ENCODE measurements at regions not wholly inside any gene's neighbourhood (a gene's known extent, or its start where the extent isn't known, plus 50 kb on each side); places are given as distances from the start of the nearest gene placed in this dataset.

DNA sequence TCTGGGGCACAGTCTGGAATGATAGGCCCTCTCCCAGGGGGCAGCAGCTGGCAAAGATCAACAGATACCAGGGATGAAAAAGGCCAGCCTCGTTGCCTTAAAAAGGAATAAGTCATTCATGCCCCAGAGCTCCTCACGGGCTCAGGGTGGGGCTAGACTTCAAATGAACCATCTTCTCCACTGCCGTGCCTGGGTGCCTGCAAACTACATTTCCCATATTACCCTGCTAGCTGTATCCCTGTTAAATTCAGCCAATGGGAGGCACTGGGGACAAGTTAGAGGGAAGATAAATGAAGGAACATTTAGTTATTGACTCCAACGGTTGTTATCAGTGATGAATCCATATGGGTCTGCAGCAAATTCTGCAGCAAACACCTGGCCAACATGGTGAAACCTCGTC lies 101.2 kb upstream of the CYYR1 start (continued):
- no peak for TF ChIP-seq ZBTB49 (tag by site-specific recombination; IDR thresholded peaks at IDR 0.05; ENCODE audit: low read depth)
- TF ChIP-seq IKZF3 (tag by site-specific recombination; IDR thresholded peaks at IDR 0.05) = no peak

DNA sequence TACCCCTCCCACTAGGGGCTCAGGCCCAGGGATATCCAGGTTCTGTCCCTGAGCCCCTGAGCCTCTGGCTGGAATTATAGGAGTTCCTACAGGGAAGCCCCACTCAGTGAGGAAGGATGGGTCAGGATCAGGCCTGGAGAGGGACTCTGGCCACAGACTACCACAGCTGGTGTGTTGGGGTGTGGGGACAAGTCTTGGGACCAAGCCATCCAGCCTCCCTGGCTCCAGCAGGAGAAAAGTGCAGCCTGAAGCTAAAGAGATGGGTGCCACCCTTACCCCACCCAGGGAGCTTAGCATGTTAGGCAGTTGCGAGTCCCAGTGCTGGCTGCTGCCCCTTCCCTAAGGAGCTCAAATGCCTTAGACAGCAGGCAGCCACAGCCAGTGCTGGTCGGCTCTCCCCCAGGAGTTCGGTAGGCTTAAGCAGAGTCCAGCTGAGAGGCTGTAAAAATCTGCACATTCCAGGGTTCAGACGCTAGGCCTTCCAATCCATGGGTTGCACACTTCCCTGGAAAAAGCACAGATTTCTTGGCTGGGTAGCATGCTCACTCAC lies 96.2 kb upstream of the CYYR1 start:
- H3K36me3 ChIP-seq (ENCODE audit: control insufficient read depth in 2 of 2, insufficient read depth in 1 of 2, low read length in 2 of 2) = no peaks in the 10 kb centered on the region
- TF ChIP-seq ZNF133 (tag by site-specific recombination; IDR thresholded peaks at IDR 0.05) = no peak
- TF ChIP-seq ZNF433 (tag by site-specific recombination; IDR thresholded peaks at IDR 0.05; ENCODE audit: low read depth) = no peak
- no peak for TF ChIP-seq ZNF558 (tag by site-specific recombination; IDR thresholded peaks at IDR 0.05)
- no peak for TF ChIP-seq GLI4 (tag by site-specific recombination; IDR thresholded peaks at IDR 0.05)
- TF ChIP-seq ZNF202 (tag by site-specific recombination; IDR thresholded peaks at IDR 0.05; ENCODE audit: borderline replicate concordance) = no peak
- TF ChIP-seq SCRT1 (tag by site-specific recombination; IDR thresholded peaks at IDR 0.05; ENCODE audit: borderline replicate concordance) = no peak
- TF ChIP-seq ZXDB (tag by site-specific recombination; IDR thresholded peaks at IDR 0.05) = no peak
- TF ChIP-seq ZSCAN5A (tag by site-specific recombination; IDR thresholded peaks at IDR 0.05) = no peak
- no peak for TF ChIP-seq YY1 (tag by site-specific recombination; IDR thresholded peaks at IDR 0.05)
- TF ChIP-seq ZNF214 (tag by site-specific recombination; IDR thresholded peaks at IDR 0.05; ENCODE audit: borderline replicate concordance) = no peak
- TF ChIP-seq, protein P1, sequence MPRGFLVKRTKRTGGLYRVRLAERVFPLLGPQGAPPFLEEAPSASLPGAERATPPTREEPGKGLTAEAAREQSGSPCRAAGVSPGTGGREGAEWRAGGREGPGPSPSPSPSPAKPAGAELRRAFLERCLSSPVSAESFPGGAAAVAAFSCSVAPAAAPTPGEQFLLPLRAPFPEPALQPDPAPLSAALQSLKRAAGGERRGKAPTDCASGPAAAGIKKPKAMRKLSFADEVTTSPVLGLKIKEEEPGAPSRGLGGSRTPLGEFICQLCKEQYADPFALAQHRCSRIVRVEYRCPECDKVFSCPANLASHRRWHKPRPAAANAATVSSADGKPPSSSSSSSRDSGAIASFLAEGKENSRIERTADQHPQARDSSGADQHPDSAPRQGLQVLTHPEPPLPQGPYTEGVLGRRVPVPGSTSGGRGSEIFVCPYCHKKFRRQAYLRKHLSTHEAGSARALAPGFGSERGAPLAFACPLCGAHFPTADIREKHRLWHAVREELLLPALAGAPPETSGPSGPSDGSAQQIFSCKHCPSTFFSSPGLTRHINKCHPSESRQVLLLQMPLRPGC (tag by site-specific recombination; IDR thresholded peaks at IDR 0.05) = no peak
- no peak for TF ChIP-seq ZNF747 (tag by site-specific recombination; IDR thresholded peaks at IDR 0.05)
- TF ChIP-seq ZNF112 (tag by site-specific recombination; IDR thresholded peaks at IDR 0.05) = no peak
- no peak for TF ChIP-seq ZNF677 (tag by site-specific recombination; IDR thresholded peaks at IDR 0.05)
- TF ChIP-seq KLF1 (tag by site-specific recombination; IDR thresholded peaks at IDR 0.05) = no peak
- no peak for TF ChIP-seq ZNF600 (tag by site-specific recombination; IDR thresholded peaks at IDR 0.05)
- TF ChIP-seq ZBTB7A (tag by site-specific recombination; IDR thresholded peaks at IDR 0.05; ENCODE audit: low read depth) = no peak
- TF ChIP-seq, protein P2, sequence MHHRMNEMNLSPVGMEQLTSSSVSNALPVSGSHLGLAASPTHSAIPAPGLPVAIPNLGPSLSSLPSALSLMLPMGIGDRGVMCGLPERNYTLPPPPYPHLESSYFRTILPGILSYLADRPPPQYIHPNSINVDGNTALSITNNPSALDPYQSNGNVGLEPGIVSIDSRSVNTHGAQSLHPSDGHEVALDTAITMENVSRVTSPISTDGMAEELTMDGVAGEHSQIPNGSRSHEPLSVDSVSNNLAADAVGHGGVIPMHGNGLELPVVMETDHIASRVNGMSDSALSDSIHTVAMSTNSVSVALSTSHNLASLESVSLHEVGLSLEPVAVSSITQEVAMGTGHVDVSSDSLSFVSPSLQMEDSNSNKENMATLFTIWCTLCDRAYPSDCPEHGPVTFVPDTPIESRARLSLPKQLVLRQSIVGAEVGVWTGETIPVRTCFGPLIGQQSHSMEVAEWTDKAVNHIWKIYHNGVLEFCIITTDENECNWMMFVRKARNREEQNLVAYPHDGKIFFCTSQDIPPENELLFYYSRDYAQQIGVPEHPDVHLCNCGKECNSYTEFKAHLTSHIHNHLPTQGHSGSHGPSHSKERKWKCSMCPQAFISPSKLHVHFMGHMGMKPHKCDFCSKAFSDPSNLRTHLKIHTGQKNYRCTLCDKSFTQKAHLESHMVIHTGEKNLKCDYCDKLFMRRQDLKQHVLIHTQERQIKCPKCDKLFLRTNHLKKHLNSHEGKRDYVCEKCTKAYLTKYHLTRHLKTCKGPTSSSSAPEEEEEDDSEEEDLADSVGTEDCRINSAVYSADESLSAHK (tag by site-specific recombination; IDR thresholded peaks at IDR 0.05) = no peak
- H3K4me3 ChIP-seq (ENCODE audit: low read depth, low read length) = no peak overlapping the region
- no peaks in the 10 kb centered on the region for H3K4me1 ChIP-seq (ENCODE audit: control insufficient read depth, insufficient read depth, low read length)
- ChIA-PET CTCF (no interaction called here), POLR2A (interaction anchor here (0.6 kb wide), 1 partner anchor 1720 kb away, joined by 3 read pairs; no protein-coding TSS in a partner anchor)
- H3K27ac ChIP-seq (ENCODE audit: extremely low read depth, low read depth, low read length) = no peak overlapping the region
- no peaks in the 10 kb centered on the region for H3K9me3 ChIP-seq (ENCODE audit: control insufficient read depth, insufficient read depth, low read depth, low read length)
